SK-N-SH (cell line): ENCODE measurements at regions not wholly inside any gene's neighbourhood (a gene's known extent, or its start where the extent isn't known, plus 50 kb on each side); places are given as distances from the start of the nearest gene placed in this dataset.

Experiments used
- CHD2 ChIP-seq: fragments of 150-350 bp; IDR thresholded peaks from 2 replicates; pipeline ENCODE4 v1.6.1; 2018; ENCODE audit warnings: low read length; ENCODE audit not compliant: partially characterized antibody
- CTCF ChIP-seq: fragments of 200-600 bp; sonication (generic); IDR thresholded peaks from 2 replicates; pipeline ENCODE4 v1.6.1; 2017; ENCODE audit warnings: antibody characterized with exemption, mild to moderate bottlenecking, moderate library complexity
- EZH2phosphoT487 ChIP-seq: fragments of 200-600 bp; sonication (generic); IDR thresholded peaks from 2 replicates; pipeline ENCODE4 v1.6.1; 2017; ENCODE audit warnings: low read depth, mixed run types, mild to moderate bottlenecking, antibody characterized with exemption, moderate library complexity, borderline replicate concordance
- GABPA ChIP-seq: IDR thresholded peaks from 2 replicates; pipeline ENCODE4 v1.4.0; 2012; ENCODE audit warnings: low read depth, mild to moderate bottlenecking
- POLR2AphosphoS5 ChIP-seq: IDR thresholded peaks from 2 replicates; pipeline ENCODE4 v1.6.1; 2012; ENCODE audit warnings: low read depth, low read length
- SIN3A ChIP-seq: IDR thresholded peaks from 2 replicates; pipeline ENCODE4 v1.6.1; 2012; ENCODE audit warnings: low read depth, mild to moderate bottlenecking, low read length, moderate library complexity, borderline replicate concordance
- YY1 ChIP-seq: IDR thresholded peaks from 2 replicates; pipeline ENCODE4 v1.4.0; 2012; ENCODE audit warnings: low read depth, mild to moderate bottlenecking
- ZBTB33 ChIP-seq: IDR thresholded peaks from 2 replicates; pipeline ENCODE4 v1.4.0; 2012; ENCODE audit warnings: low read depth, borderline replicate concordance

DNA sequence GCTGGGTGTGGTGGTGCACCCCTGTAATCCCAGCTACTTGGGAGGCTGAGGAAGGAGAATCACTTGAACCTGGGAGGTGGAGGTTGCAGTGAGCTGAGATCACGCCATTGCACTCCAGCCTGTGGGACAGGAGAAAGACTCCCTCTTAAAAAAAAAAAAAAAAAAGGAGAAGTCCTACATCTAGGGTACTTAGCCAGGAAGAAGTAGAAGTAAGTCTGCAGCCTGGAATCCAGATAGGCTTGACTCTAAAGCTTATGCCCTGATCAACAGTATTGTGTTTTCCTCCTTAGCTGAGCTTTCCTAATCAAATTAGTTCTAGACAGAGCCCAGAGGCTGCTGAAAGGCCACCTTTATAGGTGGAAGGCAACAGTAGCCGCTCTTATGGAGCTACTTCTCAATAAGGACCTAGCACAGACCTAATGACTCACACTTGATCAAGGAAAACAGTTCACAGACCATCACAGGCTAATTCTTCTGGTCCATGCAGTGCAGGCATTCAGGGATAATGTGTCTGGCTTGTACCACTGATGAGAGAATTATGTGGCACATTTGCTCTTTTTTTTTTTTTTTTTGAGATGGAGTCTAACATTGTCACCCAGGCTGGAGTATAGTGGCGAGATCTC lies 105.5 kb upstream of the KLF4 start:
- TF ChIP-seq EZH2phosphoT487, result no peak
- TF ChIP-seq CTCF, result no peak
- no peak for TF ChIP-seq GABPA
- TF ChIP-seq SIN3A, result no peak
- no peak for TF ChIP-seq POLR2AphosphoS5
- TF ChIP-seq CHD2, result no peak
- TF ChIP-seq YY1, result no peak
- TF ChIP-seq ZBTB33, result no peak
